ENCODE measurements at regions not wholly inside any gene's neighbourhood (a gene's known extent, or its start where the extent isn't known, plus 50 kb on each side); places are given as distances from the start of the nearest gene placed in this dataset.

DNA sequence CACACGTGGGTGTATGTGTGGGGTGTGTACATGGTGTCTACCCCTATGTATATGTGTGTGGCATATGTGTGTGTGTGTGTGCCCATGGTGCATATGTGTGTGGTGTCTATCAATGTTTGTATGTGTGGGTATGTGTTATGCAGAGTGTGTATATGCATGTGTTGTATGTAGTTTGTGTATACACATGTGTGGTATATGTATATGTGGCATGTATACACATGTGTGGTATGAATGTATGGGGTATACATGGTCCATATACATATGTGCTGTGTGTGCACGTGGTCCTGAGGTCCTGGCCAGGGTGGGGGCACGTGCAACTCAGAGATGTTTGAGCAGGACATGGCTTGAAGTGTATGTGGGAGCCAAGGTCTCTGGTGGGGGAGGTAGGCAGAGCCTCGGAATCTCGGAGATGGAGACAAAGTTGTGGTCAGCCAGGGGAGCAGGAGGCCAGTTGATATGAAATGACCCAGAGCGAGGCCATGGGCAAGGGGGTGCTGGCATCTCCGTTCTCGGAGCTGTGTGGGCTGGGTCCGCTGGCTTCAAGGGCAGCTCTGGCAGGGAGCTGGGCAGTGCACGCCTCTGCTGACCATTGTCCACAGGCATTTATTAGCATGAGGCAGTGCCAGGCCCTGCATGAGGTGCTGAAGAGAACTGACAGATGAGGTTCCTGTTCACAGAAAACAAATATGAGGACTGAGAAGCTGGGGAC, 276.2 kb upstream of the CHD6 start:
- no peak for DNase-seq
- intact Hi-C loops (cut with DNase I), result no loop called here
- ATAC-seq, result no peak

DNA sequence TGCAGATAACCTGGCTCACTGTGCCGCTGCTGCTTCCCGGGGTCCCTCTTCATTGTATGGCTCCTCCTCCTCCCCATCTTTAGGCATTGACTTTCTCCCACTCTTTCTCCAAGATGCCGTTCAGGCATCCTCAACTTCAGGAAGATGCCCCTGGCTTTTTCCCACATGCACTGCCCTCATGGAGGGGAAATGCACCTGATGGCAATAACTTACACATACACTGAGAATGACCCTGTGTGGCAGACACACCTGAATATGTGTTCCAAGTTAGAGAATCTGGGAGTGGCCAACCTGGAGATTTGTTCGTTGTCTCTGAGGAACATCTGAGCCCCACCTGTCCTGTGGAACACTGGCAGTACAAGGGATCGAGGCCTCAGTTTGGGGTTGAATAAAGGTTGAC, 273.9 kb upstream of the CHD6 start:
- intact Hi-C loops (cut with DNase I), result no loop called here
- no peak for DNase-seq
- no peak for ATAC-seq

DNA sequence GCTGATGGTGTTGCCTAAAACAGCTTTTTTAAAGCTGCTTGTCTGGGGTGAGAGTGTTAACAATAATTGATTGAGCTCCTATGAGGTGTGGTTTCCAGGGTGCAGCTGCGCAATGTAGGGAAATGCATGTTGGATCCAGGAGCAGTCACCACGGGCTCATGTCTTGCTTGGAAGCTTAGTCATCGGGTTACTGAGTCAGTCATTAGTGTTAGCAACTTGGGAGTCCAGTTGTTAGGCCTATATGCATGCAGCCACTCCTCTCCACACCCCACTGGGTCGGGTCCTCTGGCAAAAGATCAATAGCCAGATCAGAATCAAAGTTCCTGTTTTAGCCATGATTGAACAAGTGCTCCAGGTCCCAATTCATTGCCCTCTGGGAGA, 271.7 kb upstream of the CHD6 start:
- DNase-seq (no peak), ATAC-seq (peak in 1 of 2 donors; percentile 32)
- intact Hi-C loops (cut with DNase I), result no loop called here

DNA sequence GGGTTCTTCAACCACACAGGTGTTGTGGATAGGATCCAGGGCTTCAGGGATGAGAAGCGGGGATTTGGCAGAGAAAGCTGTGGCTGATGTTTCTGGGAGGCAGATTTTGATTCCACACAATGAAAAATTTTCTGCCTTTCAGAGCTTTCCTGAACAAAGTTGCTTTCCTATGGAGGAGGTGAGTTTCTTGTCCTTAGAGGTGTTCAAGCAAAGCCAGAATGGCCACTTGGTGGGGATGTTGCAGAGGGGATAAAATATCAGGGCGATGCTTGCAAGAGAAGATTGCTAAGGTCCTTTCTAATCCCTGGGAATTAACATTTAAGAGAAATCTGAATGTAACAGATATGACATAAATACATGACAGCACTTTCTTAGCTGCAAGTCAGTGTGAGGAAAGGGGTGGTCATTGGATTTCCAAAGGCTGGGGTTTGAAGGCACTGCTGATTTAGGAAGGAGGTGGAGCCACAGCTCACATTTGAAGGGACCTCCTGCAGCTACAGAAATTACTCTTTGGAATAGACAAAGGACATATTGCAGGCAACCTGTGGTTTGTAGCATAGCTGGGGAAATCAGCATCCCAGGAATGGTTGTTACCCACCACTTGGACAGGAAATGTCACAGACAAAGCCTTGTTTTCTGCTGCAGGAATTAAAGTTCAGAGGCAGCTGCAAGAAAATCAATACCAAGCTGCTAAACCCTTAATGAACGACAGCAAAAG, 271.1 kb upstream of the CHD6 start:
- peak in 1 of 2 donors; percentile 47 for ATAC-seq
- no peak for DNase-seq
- intact Hi-C loops (cut with DNase I), result no loop called here

DNA sequence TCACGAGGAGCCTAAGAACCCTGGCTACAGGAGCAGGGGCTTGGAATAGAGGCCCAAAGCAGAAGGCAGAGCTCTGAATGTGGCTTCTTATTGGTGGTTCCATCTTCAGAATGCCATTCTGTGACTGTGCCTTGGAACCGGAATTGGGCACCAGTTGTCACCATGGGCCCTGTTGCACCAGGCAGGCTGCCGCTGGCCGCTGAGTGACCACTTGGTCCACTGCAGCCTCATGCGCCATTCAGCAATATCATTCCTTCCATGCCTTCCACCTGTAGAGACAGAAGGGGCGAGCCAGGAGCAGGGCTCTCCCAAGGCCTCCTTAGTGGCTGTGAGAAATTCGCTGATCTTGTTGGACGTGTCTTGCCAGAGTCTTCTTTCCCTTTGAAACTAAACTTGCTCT, 270.3 kb upstream of the CHD6 start:
- no peak for ATAC-seq
- no peak for DNase-seq
- intact Hi-C loops (cut with DNase I), result no loop called here

DNA sequence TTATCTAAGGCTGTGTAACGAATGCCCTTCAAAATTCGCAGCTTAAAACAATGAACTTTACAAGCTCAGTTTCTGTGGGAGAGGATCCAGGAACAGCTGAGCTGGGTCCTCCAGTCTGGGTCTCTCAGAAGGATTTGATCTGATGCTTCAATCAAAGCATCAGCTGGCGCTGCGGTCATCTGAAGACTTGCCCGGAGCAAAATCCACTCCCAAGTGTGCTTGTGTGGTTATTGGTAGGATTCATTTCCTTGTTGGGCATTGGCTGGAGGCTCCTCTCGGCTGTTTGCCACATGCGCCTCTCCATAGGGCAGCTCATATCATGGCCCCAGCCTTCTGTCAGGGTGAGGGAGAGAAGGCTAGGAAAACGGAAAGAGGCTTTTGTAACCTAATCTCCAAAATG, 269.3 kb upstream of the CHD6 start:
- intact Hi-C loops (cut with DNase I), result no loop called here
- DNase-seq (no peak), ATAC-seq (no peak)

DNA sequence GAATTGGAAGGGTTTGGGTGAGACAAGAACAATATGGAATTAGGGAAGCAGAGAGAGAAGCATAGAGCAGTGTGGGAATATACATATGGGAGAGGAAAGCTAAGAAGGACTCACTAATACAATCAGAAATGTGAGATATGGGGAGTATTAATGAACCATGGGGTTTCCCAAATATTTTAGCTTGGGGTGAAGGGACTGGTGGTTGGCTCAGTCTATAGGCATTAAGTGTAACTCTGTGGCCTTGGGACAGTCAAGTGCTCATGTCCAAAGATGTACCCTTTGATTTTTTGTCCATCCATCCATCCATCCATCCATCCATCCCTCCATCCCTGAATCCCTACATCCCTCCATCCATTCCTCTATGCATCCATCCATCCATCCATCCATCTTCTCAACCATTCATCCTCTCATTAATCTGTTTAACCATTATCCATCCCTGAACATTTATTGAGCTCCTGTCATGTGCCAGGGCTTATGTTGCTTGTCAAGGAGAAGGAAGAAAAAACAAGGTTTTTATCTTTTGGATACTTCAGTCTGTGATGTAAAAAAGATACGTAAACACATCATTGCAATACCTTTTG, 263.4 kb upstream of the CHD6 start:
- intact Hi-C loops (cut with DNase I), result no loop called here
- no peak for ATAC-seq
- DNase-seq, result no peak

DNA sequence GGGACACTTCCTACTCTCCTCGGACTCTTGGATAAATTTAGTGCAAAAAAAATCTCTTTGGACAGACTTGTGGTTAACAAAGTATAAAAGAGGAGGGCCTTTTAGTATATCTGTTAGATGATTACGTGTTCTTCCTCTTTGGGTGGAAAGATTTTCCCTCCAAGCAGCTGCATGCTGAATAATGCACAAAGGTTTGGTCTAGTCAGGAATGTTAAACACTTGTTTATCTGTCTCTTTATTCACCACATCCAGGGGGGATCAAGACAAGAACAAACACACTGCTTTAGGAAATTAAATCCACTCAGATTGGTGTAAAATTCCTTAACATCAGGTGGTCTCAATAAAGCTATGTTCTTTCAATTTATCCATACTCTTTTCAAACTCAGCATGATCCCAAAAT, 260.9 kb upstream of the CHD6 start:
- intact Hi-C loops (cut with DNase I), result no loop called here
- ATAC-seq (no peak), DNase-seq (no peak)

DNA sequence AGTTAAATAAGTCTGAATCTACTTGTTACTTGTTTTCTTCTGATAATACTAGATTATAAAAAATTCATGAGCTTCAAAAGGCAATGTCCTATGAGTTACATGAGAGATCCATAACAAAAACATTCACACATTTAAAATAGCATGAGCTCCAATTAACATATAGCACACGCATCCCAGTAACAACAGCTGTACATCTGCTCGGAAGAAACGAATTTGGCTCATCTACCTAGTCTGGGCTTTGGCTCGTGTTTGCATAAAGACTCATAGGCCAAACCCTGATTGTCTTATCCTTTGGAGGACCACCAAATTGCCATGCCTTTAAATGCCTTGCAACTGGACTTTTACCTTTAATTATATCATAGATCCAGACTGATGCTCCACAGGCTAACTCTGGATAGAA, 259.7 kb upstream of the CHD6 start:
- no peak for DNase-seq
- intact Hi-C loops (cut with DNase I), result no loop called here
- no peak for ATAC-seq

DNA sequence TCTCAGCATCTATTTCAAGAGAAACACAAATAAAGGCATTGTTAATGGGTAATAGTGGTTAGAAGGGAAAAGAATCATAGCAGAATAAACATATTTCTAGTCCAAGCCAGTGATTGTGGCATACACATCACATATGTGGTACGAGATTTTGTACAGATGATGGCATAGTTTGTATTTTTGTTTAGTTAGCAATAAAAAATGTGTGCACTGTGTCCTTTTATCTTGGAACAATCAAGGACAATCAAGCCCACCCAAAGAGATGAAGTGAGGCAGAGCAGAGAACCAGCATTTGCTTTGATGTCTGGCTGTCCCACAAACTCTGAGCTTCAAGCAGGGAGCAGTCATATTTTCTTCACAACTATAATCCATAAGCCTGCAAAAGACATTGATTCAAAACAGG, 256.5 kb upstream of the CHD6 start:
- ATAC-seq, result no peak
- intact Hi-C loops (cut with DNase I), result no loop called here
- no peak for DNase-seq

DNA sequence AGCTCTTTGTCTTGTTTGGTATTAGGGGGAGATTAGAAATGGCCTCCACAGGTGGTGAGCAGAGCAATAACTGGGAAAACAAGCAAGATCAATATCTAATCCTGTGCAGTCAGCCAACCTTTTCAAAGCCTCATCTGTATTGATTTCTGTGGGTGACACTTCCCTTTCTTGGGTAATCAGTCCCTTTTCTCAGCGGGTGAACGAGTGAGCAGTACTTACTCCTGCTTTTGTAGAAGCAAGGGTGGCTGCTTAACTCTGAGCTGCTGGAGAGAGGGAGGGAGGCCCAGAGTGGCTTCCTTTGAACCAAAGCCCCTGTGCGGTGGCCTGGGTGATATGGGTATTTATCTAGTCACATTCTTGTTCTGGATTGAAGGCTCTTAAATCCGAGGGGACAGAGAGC, 254.8 kb upstream of the CHD6 start:
- DNase-seq (no peak), ATAC-seq (no peak)
- intact Hi-C loops (cut with DNase I), result no loop called here

DNA sequence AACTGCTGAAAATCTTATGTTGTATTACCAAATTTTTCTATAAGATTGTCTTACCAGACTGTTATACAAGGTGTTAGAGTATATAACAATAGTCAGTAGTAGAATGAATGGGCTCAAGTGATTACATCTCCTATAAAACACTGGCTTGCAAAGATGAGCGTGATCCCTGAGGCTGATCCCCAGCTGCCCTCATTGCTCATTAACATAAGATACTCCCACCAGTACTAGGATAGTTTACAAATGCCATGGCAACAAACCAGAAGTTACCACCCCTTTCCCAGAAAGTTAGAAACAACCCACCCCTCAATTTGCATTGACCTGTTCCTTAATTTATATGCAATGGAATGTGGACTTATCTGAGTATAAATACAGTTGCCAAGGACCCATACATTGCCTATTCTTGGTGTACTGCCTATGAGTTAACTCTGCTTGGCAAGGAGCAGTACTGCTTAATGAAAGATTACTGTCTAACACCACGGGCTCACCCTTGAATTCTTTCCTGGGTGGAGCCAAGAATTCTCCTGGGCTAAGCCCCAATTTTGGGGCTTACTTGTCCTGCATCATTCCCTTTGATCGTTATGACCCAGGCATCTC, 252.8 kb upstream of the CHD6 start:
- intact Hi-C loops (cut with DNase I), result no loop called here
- ATAC-seq, result no peak
- DNase-seq, result no peak

DNA sequence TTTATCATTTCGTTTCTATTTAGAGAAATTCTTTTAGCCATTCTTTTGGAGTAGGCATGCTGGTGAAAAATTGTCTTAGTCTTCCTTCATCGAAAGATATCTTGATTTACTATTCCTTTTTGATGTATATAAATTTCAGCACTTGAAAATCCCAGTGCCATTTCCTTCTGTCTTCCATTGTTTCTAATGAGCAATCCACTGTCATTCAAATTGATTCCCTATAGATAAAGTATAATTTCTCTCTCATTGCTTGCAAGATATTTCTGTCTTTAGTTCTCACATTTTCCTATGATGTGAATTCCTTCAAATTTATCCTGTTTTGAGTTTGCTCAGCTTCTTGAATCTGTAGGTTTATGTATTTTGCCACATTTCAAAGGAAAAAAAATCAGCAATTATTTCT, 251.1 kb upstream of the CHD6 start:
- no peak for ATAC-seq
- intact Hi-C loops (cut with DNase I), result no loop called here
- DNase-seq, result no peak

DNA sequence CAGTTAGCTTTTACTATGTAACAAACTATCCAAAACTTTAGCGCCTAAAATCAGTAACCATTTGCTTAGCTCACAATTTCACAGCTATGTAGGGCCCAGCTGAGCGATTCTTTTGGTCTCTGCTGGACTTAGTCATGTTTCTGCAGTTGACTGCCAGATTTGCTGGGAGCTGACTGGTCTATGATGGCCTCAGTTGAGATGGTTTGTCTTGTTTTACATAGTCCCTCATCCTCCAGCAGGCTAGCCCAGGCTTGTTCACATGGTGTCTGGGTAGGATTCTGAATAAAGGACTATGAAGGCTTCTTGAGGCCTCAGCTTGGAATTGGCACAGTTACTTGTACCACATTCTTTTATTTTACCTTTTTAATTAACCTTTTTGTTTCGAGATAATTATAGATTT, 247.8 kb upstream of the CHD6 start:
- DNase-seq (no peak), ATAC-seq (no peak)
- intact Hi-C loops (cut with DNase I), result no loop called here

DNA sequence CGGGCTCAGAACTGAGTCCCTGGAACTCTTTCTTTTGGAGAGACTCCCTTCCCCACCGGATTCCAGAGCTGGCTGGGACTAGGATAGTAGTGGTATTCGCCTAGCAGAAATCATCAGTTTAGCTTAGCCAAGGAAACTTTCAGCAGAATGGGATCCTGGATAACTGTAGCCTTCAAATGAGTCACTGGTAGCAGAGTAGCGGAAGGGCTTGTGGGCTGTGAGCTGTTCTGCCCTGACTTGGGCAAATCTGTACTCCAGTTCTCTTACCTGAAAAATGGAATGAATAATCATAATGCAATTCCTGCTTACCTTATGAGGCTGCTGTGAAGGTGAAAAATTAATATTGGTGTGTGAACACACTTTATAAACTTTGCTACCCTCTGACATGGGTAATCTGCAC, 244.3 kb upstream of the CHD6 start:
- ATAC-seq (no peak), DNase-seq (no peak)
- intact Hi-C loops (cut with DNase I), result no loop called here

DNA sequence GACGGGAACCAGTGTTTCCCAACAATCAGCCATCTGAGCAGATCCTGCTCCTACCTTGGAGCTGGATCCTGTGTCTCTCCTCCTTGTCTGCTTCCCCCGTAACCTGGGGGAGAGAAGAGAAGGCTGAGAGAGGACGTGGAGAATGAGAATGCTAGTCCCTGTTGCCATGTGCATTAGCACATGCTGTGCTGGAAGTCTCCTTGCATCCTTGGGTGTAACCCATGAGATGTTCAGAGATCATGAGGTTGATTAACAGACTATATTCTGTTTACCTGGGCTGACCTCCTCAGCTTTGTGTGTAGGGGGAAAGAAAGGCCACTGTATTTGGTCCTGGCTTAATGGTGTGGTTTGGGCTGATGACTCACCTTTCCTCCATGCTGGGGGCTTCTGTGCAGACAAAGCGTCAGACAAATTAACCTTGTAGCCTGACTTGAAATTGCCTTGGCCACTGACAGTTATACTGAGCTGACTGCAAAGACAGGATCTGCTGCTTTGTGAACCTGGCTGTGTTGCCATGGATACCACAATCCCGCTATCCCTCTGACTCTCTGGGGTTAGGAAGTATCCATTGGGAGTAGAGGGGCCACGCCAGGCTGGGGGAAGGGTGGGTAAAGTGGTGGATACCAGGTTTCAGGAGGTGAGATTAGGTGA, 243.7 kb upstream of the CHD6 start:
- intact Hi-C loops (cut with DNase I), result no loop called here
- DNase-seq (no peak), ATAC-seq (no peak)

DNA sequence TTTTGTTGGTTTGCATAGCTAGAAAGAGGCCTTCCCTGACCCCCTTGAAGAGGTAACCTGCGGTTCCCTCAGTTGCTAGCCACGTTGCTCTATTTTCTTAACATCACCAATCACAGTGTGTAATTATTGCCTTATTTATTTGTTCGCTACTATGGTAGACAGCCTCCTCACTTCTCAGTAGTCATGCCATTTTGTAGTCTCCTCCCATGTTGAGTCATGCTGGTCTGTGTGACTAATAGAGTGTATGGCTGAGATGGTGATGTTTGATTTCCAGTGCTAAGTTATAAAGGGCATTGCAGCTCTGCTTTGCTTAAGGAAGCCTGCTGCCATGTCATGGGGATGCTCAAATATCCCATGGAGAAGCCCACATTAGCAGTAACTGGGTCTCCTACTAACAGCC, 236.6 kb upstream of the CHD6 start:
- DNase-seq, result no peak
- intact Hi-C loops (cut with DNase I), result no loop called here
- ATAC-seq, result peak in 1 of 2 donors; percentile 27

DNA sequence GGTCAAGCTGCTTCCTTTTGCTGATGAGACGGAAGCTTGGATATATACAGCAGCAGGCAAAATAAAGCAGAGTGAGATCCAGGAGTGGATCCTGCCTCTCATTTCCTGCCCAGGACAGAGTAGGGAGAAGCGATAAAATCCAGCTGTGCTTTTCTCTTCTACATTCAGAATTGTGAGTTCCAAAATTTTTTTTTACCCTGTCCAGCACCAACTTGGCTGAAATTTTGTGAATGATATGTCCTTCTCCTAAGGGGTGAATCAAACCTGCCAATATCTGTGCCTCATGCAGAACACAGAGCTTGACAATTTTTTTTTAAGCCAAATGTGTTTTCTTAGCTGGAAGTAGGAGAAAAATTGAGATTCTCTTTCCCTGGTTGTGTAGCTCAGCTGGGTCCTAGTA, 235.6 kb upstream of the CHD6 start:
- ATAC-seq, result no peak
- intact Hi-C loops (cut with DNase I), result no loop called here
- no peak for DNase-seq

DNA sequence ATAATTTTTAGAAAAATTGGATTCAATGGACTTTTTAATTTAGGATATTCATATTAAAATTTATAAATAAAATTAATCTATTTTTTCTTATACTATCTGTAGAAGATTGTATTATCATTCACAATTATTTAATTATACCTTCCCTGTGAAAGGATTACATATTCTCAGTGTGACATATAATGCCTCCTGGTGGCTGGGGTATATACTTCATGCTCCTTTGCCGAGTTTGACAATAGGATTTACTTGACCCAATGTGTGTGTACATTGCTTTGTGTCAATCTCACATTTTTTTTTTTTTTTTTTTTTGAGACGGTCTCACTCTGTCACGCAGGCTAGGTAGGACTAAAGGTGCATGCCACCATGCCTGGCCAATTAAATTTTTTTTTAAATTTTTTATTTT, 230.0 kb upstream of the CHD6 start:
- no peak for DNase-seq
- intact Hi-C loops (cut with DNase I), result no loop called here
- no peak for ATAC-seq

DNA sequence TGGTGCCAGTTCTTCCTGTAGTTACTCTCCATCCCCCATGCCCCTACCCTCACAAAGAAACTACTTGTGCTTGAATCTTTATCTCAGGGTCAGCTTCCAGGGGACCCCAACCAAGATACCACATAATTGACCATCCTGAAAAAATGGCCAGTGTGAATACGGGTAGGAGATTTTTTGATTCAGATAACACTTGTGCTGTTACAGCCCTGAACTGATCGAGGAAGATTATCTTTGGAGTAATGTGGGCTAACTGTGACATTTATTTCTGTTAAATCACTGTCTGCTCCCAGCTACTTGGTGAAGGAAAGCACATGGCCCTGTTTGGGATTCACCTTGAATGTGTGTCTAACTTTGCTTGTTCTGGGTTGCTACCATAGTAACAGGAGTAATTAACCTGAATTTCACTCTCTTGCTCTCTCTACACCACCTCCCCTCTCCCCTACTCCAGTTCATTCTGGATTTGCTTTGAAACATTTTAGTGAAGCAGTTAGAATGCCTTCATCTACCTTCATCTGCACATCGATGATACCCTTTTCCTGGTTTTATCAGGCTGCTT, 219.6 kb upstream of the CHD6 start:
- intact Hi-C loops (cut with DNase I), result no loop called here
- no peak for DNase-seq
- ATAC-seq, result no peak

Data from left cardiac atrium (tissue), 4 donors.